IPS-NIHi7 (cell line): ENCODE measurements at regions not wholly inside any gene's neighbourhood (a gene's known extent, or its start where the extent isn't known, plus 50 kb on each side); places are given as distances from the start of the nearest gene placed in this dataset.
"Not testable (repeated sequence)": the region's sequence is repeated elsewhere in the genome, so short reads cannot be mapped to it uniquely, and the experiment has no call there.

Experiments used
- DNase-seq: peaks from one replicate; pipeline ENCODE4 v3.0.0; 2012; ENCODE audit warnings: mixed read lengths; ENCODE audit errors: extremely low spot score

DNA sequence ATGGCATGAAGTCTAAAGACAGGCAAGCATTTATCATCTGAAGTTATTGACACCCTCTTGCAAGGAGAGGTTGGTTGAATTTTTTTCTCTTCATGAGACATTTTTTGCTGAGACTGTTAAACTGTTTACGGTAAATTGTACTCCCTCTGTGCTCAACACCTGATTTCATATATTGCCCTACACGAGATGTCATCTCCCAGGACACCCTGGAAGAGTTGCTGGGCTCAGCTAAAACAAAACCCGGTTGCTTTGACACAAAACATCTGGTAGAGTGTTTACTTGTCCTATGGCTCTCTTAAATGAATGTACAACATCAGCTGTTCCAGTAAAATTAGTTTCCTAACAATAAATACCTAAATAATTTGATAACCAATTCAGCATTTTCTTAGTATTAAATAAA lies 533.8 kb downstream of the SOCS6 start:
- no peak for DNase-seq

DNA sequence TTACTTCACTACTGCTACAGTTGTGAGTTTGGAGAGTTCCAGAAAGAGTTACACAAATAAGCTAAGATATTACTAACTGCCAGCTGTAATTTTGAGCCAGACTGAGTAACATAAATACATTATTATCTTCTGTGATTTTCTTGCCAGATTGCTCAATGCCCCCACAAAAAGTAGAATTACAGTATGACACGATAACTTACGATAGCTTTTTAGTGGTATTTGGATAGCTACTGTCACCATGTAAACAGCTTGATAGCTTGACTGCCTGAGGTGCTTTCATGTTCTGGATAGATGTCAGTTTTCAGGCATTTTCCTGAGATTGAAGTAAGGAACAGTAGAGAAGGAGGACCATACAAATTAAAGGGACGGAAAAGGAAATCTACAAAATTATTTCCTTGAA lies 533.3 kb downstream of the SOCS6 start:
- DNase-seq: no peak

DNA sequence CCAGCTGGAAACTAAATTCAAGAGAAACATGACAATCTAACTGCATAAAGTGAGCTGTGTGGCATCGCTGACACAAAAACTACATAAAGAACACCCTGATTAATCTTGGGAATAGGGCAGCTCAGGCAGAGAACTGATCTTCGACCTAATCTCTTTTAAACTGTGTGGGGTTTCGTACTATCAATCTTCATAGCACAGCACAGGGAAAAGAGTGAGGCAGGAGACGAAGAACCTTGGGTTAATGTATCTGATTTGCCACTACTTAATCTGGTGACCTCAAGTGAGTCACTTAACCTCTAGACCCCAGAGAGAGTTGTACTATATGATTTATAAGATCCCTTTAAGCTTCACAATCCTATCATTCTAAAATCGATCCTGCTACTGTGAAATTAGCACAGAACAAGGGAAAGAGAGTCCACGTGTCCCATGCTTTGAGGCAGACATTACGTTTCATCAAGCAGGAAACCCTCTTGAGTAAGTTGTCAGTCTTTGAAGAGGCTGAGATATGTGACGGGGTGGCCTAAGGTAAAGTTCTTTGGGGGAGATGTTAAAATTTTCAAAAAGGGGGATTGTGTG lies 519.7 kb downstream of the SOCS6 start:
- no peak for DNase-seq

DNA sequence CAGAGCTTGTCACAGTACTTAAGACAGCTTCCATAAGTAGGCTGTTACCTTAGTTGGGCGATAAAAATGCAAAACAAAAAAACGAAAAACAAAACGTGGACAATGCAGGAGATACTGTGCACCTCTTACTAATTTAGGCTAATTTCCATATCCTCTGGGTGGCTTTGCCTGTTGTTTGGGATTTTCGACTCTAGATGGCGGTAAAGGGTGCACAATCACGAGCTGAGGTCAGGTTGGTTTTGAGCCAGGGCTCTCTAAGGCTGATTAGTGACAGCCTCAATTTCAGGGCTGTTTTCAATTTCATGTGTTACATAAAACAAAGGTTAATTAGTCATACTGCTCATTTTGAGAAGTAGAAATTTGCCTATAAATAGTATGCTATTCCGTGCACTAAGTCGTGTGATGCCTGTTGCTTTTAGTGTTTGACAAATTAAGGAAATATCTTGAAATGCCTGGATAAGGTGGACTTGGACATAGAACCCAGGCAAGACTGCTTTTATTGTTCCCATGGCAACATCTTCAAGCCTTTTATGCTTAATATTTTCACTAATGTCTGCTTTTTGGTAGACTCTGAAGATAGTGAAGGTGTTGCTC lies 493.1 kb downstream of the SOCS6 start:
- DNase-seq: peak; percentile 16

DNA sequence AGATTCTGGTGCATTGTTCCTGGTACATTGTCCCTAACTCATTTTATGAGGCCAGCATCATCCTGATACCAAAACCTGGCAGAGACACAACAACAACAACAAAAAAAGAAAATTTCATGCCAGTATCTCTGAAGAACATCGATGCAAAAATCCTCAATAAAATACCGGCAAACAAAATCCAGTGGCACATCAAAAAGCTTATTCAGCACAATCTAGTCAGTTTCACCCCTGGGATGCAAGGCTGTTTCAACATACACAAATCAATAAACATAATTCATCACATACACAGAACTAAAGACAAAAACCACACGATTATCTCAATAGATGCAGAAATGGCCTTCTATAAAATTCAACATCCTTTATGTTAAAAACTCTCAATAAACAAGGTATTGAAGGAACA lies 477.4 kb downstream of the SOCS6 start:
- DNase-seq: not testable (repeated sequence)

DNA sequence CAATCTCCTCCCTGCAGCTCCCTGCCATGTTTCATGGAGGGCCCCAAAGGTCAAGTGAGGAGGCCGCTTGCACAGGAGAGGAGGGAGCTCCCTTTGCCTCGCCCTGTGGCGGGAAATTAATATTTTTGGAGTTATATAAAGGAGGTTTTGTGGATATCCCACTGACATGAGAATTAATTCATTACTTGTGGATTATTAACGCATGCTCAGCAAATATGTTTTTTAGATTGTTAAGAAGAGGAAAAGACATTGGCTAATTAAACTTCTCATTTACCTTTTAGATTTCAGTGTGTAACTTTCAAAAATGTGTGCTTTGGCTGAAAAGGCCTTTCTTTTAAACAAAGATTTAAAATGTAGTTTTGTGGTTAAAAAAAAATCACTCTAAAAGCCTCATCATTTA lies 474.0 kb downstream of the SOCS6 start:
- DNase-seq: no peak

DNA sequence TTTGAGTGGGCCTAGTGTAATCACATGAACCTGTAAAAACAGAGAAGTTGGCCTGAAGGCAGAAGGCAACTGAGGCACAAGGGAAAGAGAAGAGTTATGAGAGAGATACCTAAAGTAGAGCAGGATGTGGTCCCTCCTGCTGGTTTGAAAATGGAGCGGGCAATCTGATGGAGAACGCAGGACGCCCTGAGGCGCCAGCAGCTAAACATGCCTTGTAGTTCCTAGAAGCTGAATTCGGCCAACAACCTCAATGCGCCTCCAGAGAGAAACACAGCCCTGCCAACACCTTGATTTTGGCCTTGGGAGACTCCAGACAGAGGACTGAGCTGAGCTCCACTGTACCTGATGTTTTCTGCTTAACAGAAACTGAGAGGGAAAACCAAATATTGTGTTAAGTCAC lies 469.9 kb downstream of the SOCS6 start:
- no peak for DNase-seq

DNA sequence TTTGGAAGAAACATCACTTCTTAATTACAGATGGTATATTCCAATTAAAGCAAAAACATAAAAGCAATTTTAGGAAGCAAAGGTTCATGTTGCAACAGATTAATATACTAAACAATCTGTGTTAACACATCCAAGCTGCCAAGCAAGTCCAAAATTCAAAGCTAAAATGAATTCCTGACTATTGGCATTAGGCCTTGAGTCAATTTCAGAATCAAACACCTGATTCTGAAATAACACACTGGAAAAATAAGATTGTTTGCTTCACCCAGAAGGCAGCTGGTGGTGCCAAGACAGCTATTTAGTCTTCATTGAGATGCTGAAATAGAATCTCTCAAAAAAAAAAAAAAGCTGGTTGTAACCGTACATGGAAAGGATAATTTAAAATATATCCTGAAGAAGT lies 465.6 kb downstream of the SOCS6 start:
- DNase-seq: no peak

DNA sequence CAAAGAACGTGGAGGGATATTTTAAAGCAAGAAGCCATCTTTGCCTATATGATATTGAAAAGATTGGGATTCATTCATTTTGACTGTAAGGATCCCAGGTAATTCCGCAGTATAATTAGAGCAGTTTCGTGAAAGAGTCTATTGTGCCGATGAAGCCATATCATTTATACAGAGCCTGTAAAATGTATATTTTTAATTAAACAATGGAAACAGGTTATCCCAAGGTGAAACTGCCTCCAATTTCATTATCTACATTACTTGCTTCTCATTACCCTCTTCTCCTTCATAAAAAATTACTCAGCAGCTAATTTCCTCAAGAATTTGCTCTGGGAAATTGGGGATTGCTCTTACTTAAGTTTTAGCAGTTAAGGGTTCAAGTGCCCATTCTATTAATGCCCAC lies 444.1 kb downstream of the SOCS6 start:
- no peak for DNase-seq

DNA sequence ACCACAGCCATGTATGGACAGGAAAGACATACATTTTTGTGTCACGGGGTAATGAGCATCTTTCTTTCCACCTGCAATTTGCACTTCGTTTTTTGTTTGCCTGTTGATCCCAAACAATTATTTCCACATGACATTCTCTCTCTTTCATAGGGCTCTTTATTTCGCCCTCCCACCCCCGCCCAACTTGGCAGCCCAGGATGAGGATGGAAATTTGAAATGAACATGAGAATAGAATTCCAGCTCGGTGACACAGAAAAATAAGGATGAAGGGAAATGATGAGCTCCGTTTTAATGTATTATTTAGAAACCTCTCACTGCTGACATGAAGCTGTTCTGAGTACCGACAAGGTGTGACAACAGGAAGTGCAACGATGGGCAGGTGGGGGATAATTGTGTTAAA lies 443.3 kb downstream of the SOCS6 start:
- DNase-seq: no peak

DNA sequence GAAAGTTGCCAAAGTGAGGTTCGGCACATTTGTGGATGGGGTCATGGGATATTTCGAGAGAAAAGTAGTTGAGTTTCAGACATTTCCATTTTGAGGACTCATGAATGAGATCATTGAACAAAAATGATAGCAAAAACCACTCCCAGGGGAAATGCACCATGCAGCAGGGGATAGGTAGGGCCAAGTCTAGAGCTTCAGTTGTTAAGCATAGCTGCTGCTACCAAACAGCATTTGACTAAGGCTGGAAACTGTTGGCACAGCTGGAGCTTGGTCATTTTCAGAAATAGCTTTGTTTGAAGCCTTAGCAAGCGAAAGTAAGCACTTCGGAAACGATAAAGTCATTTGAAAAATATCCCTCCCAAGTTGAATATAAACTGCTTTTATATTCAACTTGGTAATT lies 431.8 kb downstream of the SOCS6 start:
- DNase-seq: no peak

DNA sequence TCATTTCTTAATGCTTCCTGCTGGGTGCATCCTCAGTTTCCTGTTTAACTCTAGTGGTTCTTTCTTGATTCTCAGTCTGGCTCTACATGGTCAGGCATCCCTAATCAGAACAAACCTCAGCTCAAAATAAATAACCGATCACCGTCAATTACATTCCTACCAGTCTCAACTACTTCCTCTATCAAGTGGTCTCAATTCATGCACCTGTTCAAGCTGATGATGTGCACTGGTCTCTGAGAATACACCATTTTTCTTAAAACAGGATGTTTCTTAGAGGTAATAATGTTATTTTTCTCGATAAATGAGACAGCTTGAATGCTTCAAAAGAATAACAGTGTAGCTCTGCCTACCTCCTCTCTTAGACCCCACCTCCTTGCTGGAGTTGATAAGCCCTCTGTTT lies 420.9 kb downstream of the SOCS6 start:
- no peak for DNase-seq

DNA sequence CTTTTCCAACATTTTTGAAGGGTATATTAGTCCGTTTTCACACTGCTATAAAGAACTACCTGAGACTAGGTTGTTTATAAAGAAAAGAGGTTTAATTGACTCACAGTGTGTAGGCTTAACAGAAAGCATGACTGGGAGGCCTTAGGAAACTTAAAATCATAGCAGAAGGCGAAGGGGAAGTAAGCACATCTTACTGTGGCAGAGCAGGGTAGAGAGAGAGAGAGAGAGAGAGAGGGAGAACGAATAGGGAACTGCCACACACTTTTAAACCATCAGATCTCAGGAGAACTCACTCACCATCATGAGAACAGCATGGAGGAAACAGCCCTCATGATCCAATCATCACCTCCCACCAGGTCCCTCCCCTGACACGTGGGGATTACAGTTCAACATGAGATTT lies 420.3 kb downstream of the SOCS6 start:
- no peak for DNase-seq

DNA sequence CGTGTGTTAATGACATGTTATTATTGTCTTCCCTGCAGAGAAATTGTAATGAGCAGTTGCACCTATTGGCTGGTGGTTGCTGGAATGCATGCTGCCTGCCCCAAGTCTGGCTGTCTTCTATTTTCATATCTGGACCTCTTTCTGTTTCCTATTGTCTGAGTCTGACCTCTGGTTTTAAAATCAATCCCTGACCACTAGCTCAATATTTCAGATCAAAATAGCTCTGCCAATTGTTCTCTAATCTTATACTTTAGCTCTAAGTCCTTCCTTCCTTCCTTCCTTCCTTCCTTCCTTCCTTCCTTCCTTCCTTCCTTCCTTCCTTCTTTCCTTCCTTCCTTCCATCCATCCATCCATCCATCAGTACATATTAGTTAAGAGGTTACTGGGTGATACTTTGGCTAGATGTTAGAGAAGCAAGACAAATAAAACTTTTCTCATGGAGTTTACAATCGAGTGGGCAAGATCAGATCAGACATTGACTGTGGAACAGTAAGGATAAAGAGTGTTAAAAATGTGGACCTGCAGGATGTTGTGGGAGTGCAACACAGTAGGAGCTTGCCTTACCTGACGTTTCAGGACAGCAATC lies 417.1 kb downstream of the SOCS6 start:
- DNase-seq: no peak

DNA sequence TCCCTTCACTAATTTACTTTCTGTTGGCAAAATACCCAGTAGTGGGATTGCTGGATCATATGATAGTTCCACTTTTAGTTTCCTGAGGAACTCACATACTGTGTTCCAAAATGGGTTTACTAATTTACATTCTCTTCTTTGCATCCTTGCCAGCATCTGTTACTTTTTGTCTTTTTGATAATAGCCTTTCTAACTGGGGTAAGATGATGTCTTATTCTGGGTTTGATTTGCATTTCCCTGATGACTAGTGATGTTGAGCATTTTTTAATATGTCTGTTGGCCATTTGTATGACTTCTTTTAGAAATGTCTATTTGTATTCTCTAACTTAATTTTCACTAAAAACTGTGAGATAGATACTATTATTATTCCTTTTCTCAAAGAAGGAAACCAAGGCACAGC lies 411.7 kb downstream of the SOCS6 start:
- no peak for DNase-seq

DNA sequence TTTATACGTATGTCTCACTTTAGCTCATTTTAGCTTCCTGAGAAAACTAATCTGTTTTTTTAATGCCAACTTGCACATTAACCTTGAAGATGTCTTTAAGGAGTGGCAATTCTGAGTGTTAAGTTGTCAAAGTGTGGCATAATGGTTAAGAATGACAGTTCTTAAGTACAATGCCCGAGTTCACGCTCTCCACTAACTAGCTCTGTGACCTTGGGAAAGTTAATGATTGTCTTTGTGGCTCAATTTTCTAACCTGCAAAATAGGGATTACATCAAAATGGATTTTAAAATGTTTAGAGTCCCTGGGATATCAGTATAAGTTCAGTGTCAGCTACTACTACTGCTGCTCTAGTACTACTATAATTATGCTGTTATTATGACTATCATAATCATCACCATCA lies 409.7 kb downstream of the SOCS6 start:
- no peak for DNase-seq

DNA sequence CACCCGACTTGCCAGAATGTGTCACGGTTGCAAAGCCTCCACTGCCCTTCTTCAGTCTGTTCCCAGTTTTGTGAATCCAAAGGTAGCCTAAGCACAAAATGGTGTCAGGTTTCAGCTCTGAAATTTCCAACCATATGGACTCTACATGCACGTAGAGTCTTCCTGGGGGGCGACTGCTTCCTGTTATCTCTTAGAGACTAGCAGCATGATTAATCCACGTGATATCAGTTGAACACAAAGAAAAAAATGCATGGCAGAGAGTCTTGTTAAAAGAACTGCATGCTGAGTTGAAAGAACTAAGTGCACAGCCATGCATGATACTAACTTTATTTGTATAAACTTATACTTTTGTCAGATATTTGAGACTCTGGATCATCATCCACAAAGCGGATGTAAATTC lies 404.4 kb downstream of the SOCS6 start:
- no peak for DNase-seq

DNA sequence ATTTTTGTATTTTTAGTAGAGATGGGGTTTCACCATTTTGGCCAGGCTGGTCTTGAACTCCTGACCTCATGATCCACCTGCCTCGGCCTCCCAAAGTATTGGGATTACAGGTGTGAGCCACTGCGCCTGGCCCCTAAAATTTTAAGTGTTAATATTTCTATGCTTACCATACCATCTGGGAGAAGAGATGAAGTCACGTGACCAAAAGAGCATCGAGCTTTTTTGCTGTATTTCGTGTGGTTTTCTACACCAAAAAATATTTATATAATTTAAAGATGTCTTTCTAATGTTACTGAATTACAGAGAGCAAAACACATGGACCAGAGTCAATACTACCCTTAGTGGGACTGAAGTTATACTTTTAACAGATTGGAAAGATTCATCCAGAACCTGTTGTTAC lies 400.9 kb downstream of the SOCS6 start:
- not testable (repeated sequence) for DNase-seq

DNA sequence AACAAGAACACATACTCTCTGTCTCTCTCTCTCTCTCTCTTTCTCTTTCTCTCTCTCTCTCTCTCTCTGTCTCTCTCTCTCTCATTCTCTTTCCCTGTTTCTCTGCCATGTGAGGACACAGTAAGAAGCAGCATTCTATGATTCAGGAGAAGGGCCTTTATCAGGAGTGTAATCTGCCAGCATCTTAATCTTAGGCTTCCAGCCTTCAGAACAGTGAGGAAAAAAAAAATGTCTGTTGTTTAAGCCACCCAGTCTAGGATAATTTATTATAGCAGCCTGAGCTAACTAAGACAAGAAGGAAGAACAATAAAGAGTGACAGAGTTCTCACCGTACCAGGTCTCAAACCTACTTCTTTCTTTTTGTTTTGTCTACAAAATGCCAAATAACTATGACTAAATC lies 399.4 kb downstream of the SOCS6 start:
- no peak for DNase-seq

DNA sequence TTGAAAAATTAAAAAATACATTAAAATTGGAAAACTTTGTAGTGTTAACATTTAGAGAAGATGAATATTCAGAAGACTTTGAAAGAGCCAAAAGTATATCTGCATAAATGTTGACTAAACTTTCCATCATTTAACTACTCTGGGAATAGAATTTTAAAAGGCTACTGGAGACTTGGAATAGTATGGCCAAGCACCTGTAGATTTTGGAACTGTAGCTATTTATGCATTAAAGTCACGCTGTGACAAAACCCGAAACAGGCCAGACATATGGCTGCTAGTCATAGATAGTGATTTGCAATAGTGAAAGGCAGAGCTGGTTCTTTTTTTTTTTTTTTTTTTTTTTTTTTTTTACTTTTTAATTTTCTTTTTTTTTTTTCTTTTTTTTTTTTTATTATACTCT lies 396.0 kb downstream of the SOCS6 start:
- no peak for DNase-seq

DNA sequence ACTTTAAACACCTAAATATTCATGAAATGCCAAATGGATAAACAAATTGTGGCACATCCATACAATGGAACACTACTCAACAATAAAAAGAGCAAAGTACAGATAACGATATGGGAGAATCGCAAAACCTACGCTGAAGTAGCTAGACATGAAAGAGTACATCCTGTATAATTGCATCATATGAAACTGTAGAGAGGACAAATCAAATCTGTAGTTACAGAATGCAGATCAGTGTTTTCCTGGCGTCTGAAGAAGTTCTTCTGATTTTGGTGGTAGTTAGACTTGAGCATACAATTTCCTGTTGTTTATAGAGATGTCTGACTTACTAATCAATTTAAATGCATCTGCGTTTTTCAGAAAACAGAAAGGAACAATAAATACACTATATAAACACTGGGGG lies 394.4 kb downstream of the SOCS6 start:
- no peak for DNase-seq

DNA sequence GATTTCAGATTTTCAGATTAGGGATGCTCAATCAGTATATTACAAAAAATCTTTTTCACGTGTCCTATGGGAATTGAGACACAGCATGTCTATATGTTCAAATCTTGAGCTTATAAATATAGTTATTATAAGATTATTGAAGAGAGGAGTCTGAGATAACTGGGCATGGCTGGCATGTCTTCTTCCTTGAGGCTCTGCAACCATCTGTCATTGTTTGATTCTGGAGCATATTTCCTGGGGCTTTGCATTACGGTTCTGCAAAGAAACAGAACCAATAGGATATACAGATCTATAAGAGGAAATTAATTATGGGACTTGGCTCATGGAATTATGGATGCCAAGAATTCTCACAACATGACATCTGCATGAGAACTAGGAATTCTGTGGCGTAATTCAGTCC lies 386.1 kb downstream of the SOCS6 start:
- no peak for DNase-seq

DNA sequence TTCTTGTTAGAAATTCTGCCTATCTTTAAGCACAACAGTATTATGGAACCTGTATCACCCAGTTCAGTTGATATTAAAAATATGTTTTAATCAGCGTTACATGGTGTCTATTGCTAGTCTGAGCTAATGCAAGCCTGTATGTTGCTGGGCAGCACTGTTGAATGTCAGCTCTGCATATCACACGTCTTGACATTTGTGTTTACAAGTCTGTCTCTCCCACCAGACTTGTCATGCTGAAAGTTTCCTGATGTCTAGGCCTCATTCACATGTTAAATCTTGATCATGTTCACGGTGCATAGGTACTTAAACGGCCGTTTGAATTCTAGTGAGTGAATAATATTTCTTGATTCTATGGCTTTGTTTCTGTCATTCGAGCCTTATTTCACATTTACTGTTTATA lies 385.0 kb downstream of the SOCS6 start:
- DNase-seq: no peak

DNA sequence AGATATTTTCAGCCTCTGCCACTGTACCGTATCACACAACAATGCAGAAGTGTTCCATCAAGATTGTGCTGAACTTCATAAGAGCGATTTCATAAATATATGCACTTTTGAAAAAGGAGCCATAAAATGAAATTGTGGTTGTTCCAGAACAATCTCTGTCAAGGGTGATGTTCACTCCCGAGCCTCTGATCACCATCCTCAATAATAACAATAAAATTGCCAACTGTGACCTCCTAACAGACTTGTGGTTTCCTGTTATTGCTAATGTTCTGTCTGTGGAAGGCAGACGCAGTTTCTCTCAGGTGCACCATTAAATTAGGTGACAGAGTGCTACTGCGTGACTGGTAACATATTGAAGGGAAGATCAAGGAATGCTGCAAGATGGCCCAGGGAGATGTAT lies 383.7 kb downstream of the SOCS6 start:
- DNase-seq: no peak
